ENCODE measurements at regions not wholly inside any gene's neighbourhood (a gene's known extent, or its start where the extent isn't known, plus 50 kb on each side); places are given as distances from the start of the nearest gene placed in this dataset.

DNA sequence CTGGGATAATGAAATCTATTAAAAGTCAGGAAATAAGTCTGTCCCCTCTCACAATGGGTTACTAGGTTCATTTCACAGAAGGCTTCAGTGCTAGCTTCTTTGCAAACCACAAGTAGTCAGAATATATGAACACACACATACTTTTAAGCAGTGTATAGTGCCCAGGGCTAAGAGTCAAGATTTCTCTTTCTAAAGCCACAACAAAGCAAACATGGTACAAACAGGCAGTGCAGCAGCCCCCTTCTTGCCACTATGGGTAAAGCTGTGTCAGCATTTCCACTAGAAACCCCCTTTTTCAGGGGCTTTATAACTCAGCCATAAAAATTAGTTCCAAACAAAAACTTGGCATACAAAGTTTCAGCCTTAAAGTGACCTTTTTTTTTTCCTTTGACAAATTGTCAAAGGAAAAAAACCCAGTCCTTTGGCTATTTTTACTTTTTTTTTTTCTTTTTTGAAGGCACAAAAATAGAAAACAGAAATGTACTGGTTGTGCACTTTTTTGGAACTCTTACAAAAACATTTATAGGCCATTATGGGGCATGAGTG is 315.4 kb downstream of the LMO4 start:
- H3K36me3 Mint-ChIP-seq: no peaks in the 10 kb centered on the region
- no peak overlapping the region for H3K27ac Mint-ChIP-seq
- ATAC-seq: no peak
- DNase-seq: no peak
- H3K9me3 Mint-ChIP-seq (ENCODE audit: low read depth): no peaks in the 10 kb centered on the region
- no peaks in the 10 kb centered on the region for H3K4me1 Mint-ChIP-seq
- CTCF ChIA-PET: no interaction called here
- peaks cover 6% of the 10 kb centered on the region for H3K27me3 Mint-ChIP-seq
- H3K4me3 Mint-ChIP-seq: no peak overlapping the region

DNA sequence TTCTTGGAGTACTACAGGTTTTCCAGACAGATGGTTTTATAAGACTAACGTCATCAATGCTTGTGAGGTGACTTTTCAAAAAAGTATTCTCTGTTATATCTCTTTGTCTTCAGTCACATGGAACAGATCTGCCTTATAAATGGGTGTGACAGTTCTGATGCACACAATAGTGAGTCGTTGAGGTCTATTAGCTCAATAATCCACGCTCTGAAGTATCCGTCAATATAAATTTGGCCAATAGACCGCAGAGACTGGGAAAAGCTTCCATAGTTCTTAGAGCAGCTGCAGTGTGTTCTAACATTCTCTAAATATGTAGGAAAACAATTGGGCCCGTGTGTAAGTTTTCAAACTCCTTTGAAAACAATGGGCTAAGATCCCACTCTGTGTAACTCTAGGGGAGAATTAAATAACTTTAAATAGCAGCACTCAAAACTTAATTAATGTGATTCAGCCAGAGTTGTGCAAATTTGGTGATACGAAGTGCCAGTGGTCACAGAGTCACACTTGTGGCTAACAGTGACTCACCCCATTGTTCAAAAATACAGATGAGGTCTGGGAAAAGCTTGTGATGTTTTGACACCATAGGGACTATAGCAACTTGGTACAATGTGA is 316.0 kb downstream of the LMO4 start:
- H3K27me3 Mint-ChIP-seq: peaks cover 6% of the 10 kb centered on the region
- DNase-seq: no peak
- CTCF ChIA-PET: no interaction called here
- no peak for ATAC-seq
- H3K4me1 Mint-ChIP-seq: no peaks in the 10 kb centered on the region
- no peaks in the 10 kb centered on the region for H3K9me3 Mint-ChIP-seq (ENCODE audit: low read depth)
- no peak overlapping the region for H3K27ac Mint-ChIP-seq
- H3K4me3 Mint-ChIP-seq: no peak overlapping the region
- H3K36me3 Mint-ChIP-seq: no peaks in the 10 kb centered on the region

DNA sequence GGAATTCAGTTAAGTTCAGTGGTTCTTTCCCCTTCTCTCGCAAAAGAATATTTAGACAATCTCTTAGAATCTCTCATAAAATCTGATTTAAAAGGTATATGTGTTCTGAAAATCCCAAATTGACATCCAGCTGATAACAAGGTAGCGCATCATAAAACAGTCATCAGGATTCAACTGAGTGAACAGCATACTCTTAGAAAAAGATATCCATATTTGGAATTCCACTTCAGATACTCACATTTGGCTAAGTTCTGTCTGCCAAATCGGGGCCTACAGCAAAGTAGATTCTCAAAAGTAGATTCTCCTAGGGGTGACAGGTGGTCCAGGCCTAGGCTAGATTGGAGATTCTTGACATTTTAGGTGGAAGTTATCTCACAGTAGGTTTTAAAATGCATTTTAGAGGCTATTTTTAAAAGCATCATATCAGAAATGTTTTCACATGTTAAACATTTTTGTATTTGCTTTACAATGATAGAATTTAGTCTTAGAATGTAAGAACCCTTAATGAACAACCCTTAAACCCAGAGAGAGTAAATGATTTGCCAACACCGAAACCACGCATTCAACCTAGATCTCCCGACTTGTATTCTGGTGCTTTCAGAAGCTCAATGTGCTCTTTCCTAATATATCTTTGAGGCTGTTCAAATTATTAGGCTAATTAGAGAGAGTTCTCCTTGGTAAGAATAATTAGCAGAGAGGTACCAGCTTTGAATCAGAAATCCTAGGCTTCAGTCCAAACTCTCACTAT is 318.9 kb downstream of the LMO4 start:
- H3K4me1 Mint-ChIP-seq: no peaks in the 10 kb centered on the region
- H3K27ac Mint-ChIP-seq: no peak overlapping the region
- H3K27me3 Mint-ChIP-seq: peaks cover 2% of the 10 kb centered on the region
- ATAC-seq: no peak
- no peak overlapping the region for H3K4me3 Mint-ChIP-seq
- H3K36me3 Mint-ChIP-seq: no peaks in the 10 kb centered on the region
- no peak for DNase-seq
- H3K9me3 Mint-ChIP-seq (ENCODE audit: low read depth): no peaks in the 10 kb centered on the region
- CTCF ChIA-PET: no interaction called here

DNA sequence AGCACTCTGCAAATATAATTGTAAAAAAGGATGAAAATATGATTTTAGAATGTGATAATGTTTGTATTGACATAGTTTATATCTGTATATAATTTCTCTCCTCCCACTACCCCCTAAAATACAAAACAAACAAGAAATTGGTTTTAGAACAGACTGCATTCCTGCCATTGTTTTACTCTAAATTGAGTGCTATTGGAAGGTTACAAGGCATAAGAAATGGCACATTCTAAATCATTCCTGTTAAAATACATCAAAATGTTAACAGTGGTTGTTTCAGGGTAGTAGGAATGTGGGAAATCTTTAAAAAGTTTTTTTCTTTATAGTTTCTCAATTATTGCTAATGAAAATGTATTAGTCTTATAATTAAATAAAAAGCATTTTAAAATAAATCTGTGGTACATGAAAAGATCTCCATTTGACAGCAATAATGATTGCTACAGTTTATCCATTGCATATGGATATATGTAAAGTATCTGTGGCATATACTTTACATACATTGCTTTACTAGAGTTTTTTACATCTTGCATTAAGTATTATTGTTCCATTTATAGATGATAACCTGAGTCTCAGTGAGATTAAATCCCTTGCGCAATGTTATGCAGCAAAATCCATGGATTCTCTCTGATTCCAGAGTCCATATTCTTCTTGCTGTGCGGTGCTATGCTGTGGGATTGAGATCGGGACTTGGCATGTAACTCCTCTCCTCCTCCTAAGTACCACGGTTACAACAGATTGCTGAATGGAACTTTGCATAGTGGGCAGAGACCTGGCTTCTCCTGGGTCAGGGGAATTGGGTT is 319.8 kb downstream of the LMO4 start:
- DNase-seq (no peak), ATAC-seq (no peak)
- CTCF ChIA-PET: no interaction called here
- Mint-ChIP-seq H3K27ac (no peak overlapping the region), H3K4me1 (no peaks in the 10 kb centered on the region), H3K9me3 (ENCODE audit: low read depth) (no peaks in the 10 kb centered on the region), H3K27me3 (no peaks in the 10 kb centered on the region), H3K36me3 (no peaks in the 10 kb centered on the region), H3K4me3 (no peak overlapping the region)

DNA sequence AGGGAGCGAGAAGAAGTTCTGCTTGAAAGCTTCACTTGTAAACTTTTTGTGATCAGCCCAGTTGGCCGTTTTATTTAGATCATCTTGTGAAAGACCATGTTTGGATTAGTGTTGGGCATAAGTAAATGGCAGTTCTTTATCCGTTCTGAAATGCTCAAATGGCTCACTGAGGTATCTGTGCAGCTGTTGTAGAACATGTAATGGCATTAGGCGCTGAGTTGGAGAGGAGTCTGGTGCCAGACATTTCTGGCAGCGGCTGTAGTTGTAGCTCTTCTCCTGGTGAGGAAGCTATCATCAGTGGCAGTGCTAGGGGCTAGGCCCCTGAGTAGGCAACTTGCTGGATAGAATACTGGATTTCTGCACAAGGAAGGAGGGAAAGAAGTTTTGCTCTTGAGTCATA is 321.6 kb downstream of the LMO4 start:
- H3K4me3 Mint-ChIP-seq: no peak overlapping the region
- CTCF ChIA-PET: no interaction called here
- H3K27me3 Mint-ChIP-seq: no peaks in the 10 kb centered on the region
- no peaks in the 10 kb centered on the region for H3K36me3 Mint-ChIP-seq
- H3K27ac Mint-ChIP-seq: no peak overlapping the region
- DNase-seq (no peak), ATAC-seq (no peak)
- H3K4me1 Mint-ChIP-seq: no peaks in the 10 kb centered on the region
- H3K9me3 Mint-ChIP-seq (ENCODE audit: low read depth): no peaks in the 10 kb centered on the region

DNA sequence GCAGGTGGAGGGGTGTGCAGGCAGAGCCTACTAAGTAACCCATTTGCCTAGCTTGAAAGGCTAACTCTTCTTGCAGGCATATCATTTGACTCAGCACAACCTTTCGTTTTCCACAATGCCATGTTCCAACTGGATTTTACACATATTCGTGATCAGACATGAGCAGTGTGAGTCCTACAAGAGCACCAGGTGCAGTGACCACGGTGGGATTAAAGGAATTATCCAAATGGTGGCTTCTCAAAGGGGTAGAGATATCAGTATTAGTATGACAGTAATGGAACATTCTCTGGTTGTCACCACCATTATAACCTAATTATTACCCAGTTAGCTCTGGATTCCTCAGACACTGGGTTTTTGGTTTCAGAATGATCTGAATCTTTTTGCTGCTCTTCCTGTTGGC is 323.5 kb downstream of the LMO4 start:
- Mint-ChIP-seq H3K4me1 (no peaks in the 10 kb centered on the region), H3K36me3 (no peaks in the 10 kb centered on the region), H3K27me3 (peaks cover 2% of the 10 kb centered on the region), H3K27ac (no peak overlapping the region), H3K9me3 (ENCODE audit: low read depth) (no peaks in the 10 kb centered on the region), H3K4me3 (no peak overlapping the region)
- DNase-seq (no peak), ATAC-seq (no peak)
- CTCF ChIA-PET: no interaction called here

DNA sequence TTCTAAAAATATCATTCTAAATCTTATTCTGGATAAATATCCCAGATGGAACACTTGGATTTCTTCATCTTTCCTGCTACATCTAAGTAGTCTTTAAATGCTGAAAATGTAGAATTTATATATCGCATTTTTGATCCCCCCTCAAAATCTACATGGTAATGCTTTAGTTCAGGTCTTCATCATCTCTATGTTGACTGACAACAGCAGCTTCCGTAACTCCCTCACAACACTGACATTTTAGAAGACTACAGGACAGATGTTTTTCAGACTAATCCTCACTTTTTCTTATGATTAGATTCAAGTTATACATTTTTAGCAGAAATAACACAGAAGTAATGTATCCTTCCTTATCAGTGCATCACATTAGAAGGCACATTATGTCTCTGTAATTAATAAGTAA is 336.5 kb downstream of the LMO4 start:
- ATAC-seq (no peak), DNase-seq (no peak)
- Mint-ChIP-seq H3K36me3 (no peaks in the 10 kb centered on the region), H3K4me3 (no peak overlapping the region), H3K9me3 (ENCODE audit: low read depth) (peaks cover 3% of the 10 kb centered on the region), H3K4me1 (no peaks in the 10 kb centered on the region), H3K27ac (no peak overlapping the region), H3K27me3 (no peaks in the 10 kb centered on the region)
- CTCF ChIA-PET: no interaction called here

DNA sequence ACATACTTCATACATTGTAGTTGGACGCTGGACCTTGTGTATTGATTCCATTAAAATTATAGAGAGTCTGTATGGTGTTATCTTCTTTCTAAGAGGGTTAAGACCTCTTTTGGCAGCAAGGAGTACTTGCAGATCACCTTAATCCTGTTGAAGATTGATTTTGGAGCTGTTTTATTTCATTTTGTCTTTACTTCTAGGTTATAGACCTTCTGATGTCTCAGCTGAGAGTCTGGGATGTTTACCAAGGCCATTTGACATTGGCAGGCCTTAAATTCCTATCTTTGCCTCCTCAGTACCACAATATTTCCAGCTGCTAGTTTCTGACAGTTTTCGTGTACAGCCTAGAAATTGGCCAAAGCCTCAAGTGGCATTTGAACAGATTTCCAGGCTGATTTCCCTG is 338.0 kb downstream of the LMO4 start:
- Mint-ChIP-seq H3K27me3 (no peaks in the 10 kb centered on the region), H3K27ac (no peak overlapping the region), H3K4me1 (no peaks in the 10 kb centered on the region), H3K36me3 (no peaks in the 10 kb centered on the region), H3K4me3 (no peak overlapping the region), H3K9me3 (ENCODE audit: low read depth) (peaks cover 3% of the 10 kb centered on the region)
- DNase-seq: no peak
- CTCF ChIA-PET: no interaction called here
- no peak for ATAC-seq

DNA sequence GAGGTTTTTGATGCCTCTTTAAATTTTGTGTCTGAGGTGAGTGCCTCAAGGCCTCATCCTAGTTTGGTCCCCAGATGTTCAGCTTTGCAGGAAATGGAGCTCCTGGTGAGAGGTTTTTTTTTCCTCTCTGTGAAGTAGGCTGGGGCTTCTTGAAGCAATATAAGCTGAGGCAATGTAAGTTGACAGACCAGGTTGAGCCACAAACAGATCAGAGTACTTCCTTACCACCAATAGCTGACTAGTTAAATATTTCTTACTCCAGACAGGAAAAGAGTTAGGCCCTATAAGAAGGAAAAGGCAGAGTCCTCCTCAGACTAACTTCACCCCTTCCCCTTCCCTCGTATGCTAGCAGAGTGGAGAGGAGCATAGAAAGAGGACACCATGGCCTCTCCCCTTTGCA is 341.0 kb downstream of the LMO4 start:
- Mint-ChIP-seq H3K4me3 (no peak overlapping the region), H3K27me3 (no peaks in the 10 kb centered on the region), H3K27ac (no peak overlapping the region), H3K4me1 (no peaks in the 10 kb centered on the region), H3K9me3 (ENCODE audit: low read depth) (peaks cover 3% of the 10 kb centered on the region), H3K36me3 (no peaks in the 10 kb centered on the region)
- ATAC-seq (no peak), DNase-seq (no peak)
- CTCF ChIA-PET: no interaction called here

DNA sequence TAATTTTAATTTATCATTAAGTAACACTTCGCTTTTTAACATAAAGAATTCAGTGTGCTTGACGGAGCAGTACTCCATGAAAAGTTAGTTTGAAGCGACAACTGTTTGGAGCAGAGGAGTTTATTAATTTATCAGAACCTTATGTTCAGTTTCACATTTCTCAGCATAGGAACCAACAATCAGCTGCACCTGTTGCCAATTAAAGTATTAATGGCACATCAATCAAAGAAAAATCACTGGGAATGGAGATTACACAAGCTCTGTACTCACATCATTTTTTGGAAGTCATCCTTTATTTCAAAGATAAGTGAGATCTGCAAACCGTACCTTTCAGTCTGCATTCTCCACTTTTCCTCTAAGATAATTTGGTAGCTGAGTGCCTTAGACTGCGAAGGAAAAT is 344.6 kb downstream of the LMO4 start:
- ATAC-seq: no peak
- Mint-ChIP-seq H3K36me3 (no peaks in the 10 kb centered on the region), H3K9me3 (ENCODE audit: low read depth) (no peaks in the 10 kb centered on the region), H3K27ac (no peak overlapping the region), H3K27me3 (no peaks in the 10 kb centered on the region), H3K4me1 (no peaks in the 10 kb centered on the region), H3K4me3 (no peak overlapping the region)
- CTCF ChIA-PET: no interaction called here
- no peak for DNase-seq

DNA sequence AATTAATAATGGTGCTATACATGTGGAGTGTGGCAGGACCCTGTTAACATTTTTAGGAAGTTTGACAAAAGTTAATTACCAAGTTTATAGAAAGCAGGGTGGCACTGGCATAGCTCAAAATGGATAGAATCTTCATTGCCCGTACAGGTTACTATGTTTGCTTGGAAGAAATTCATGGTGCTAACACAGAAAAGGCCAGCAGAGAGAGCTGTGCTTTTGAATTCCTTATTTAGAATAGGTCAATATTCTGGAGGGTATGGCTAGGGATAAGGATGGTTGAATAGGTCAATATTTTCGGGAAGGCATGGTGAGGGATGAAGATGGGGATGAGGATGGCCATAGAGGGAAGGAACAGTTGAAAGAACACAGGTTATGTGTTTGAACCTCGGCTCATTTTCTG is 345.1 kb downstream of the LMO4 start:
- no peaks in the 10 kb centered on the region for H3K36me3 Mint-ChIP-seq
- no peak overlapping the region for H3K27ac Mint-ChIP-seq
- H3K4me3 Mint-ChIP-seq: no peak overlapping the region
- ATAC-seq (no peak), DNase-seq (no peak)
- CTCF ChIA-PET: no interaction called here
- no peaks in the 10 kb centered on the region for H3K9me3 Mint-ChIP-seq (ENCODE audit: low read depth)
- H3K4me1 Mint-ChIP-seq: no peaks in the 10 kb centered on the region
- H3K27me3 Mint-ChIP-seq: no peaks in the 10 kb centered on the region

DNA sequence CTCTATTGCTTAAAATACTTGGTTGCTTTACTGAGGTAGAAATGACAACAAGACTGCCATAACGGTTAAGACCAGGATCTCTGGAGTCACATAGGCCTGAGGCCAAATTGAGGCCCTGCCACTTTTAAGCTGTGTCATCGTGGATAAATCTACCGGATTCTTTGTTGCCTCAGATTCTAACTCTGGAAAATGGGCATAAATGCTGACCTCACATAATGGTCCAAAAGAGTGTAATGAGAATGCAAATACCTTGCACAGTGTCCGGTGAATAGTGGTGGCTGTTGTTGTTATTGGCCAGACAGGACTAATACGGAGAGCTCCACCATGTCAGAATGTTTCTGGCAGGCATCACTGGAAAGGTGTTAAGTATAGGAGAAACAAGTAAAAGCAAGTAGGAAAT is 346.1 kb downstream of the LMO4 start:
- Mint-ChIP-seq H3K27me3 (no peaks in the 10 kb centered on the region), H3K4me1 (no peaks in the 10 kb centered on the region), H3K36me3 (no peaks in the 10 kb centered on the region), H3K27ac (no peak overlapping the region), H3K4me3 (no peak overlapping the region), H3K9me3 (ENCODE audit: low read depth) (no peaks in the 10 kb centered on the region)
- CTCF ChIA-PET: no interaction called here
- no peak for DNase-seq
- no peak for ATAC-seq

DNA sequence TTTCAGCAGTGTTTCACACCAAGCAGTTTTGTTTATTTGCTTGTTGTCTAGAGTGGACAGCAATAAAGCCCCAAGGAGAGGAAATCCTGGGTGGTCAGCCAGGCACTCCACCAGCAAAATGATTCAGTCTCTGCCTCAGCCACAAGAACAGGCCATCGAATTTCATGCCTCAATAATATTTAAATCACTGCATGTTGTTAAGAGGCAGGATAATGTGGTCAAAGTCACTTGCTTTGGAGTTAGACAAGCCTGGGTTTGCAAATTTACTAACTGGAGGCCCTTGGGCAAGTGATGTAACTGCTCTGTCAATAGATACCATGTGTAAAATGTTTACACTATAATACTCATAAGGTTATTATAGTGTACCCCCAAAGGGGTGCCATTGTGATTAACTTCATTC is 349.6 kb downstream of the LMO4 start:
- H3K4me1 Mint-ChIP-seq: no peaks in the 10 kb centered on the region
- H3K27ac Mint-ChIP-seq: no peak overlapping the region
- ATAC-seq: no peak
- no peaks in the 10 kb centered on the region for H3K36me3 Mint-ChIP-seq
- H3K27me3 Mint-ChIP-seq: no peaks in the 10 kb centered on the region
- CTCF ChIA-PET: no interaction called here
- no peaks in the 10 kb centered on the region for H3K9me3 Mint-ChIP-seq (ENCODE audit: low read depth)
- H3K4me3 Mint-ChIP-seq: no peak overlapping the region
- no peak for DNase-seq

DNA sequence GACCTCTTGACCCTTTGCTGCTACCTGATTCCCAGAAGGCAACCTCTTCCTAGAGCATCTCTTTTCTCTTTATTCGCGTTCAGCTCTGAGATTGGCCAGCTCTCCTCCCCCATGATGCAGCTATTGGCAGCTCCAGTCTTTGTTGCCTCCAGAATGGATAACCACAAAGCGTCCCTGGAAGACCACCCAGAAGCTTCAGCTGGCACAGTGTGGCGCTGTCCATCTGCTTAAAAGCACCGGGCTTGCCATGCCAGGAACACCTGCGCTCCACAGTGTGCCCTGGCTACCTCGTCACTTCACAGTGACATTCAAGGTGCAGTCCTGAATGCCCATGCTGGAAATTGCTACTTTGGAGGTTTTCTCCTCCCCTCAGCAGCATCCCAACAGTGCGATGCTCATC is 353.9 kb downstream of the LMO4 start:
- no peak for ATAC-seq
- CTCF ChIA-PET: interaction anchor here (1.0 kb wide), 1 partner anchor 11 kb away, joined by 3 read pairs; no protein-coding TSS in a partner anchor
- H3K4me1 Mint-ChIP-seq: no peaks in the 10 kb centered on the region

More for the DNA sequence above, 353.9 kb downstream of the LMO4 start:
- DNase-seq: no peak
- no peaks in the 10 kb centered on the region for H3K36me3 Mint-ChIP-seq
- no peaks in the 10 kb centered on the region for H3K9me3 Mint-ChIP-seq (ENCODE audit: low read depth)
- no peak overlapping the region for H3K27ac Mint-ChIP-seq
- H3K4me3 Mint-ChIP-seq: no peak overlapping the region
- H3K27me3 Mint-ChIP-seq: no peaks in the 10 kb centered on the region
